GM23338 (cell line): ENCODE measurements at regions not wholly inside any gene's neighbourhood (a gene's known extent, or its start where the extent isn't known, plus 50 kb on each side); places are given as distances from the start of the nearest gene placed in this dataset.

Source experiments
- CREB1 ChIP-seq: fragments of 250-450 bp; sonication (Bioruptor Pico); IDR thresholded peaks from 2 replicates; pipeline ENCODE4 v1.5.0; 2020; ENCODE audit warnings: low read depth, mild to moderate bottlenecking, moderate library complexity
- EZH2 ChIP-seq: fragments of 200-600 bp; sonication (generic); IDR thresholded peaks from one replicate; pipeline ENCODE4 v1.8.0; 2017; ENCODE audit warnings: antibody characterized with exemption, mild to moderate bottlenecking, low read depth; ENCODE audit not compliant: unreplicated experiment
- EZH2phosphoT487 ChIP-seq: fragments of 200-600 bp; sonication (generic); IDR thresholded peaks from one replicate; pipeline ENCODE4 v1.8.1; 2018; ENCODE audit warnings: antibody characterized with exemption; ENCODE audit not compliant: unreplicated experiment
- JUNB ChIP-seq: IDR thresholded peaks from one replicate; pipeline ENCODE4 v1.6.1; 2016; ENCODE audit warnings: antibody characterized with exemption; ENCODE audit not compliant: unreplicated experiment
- NANOG ChIP-seq: IDR thresholded peaks from 2 replicates; pipeline ENCODE4 v1.6.1; 2016; ENCODE audit warnings: antibody characterized with exemption, borderline replicate concordance
- POLR2AphosphoS5 ChIP-seq: IDR thresholded peaks from 2 replicates; pipeline ENCODE4 v1.6.1; 2016; ENCODE audit warnings: antibody characterized with exemption, low read depth
- STAT1 ChIP-seq: IDR thresholded peaks from one replicate; pipeline ENCODE4 v1.6.1; 2016; ENCODE audit warnings: antibody characterized with exemption; ENCODE audit not compliant: unreplicated experiment
- TF ChIP-seq, protein P1 (sequence below), 2 experiments: fragments of 200-600 bp in 1 of 2; sonication (generic) in 1 of 2; conservative IDR thresholded peaks; 2 replicates each; pipeline versions ENCODE4 v1.5.1 to v1.6.1; 2016 to 2017; ENCODE audit warnings: antibody characterized with exemption in 2 of 2, low read depth in 2 of 2, mild to moderate bottlenecking in 2 of 2, moderate library complexity in 1 of 2
- TF ChIP-seq, protein P2 (sequence below): IDR thresholded peaks from one replicate; pipeline ENCODE4 v1.6.1; 2018; ENCODE audit warnings: antibody characterized with exemption; ENCODE audit not compliant: unreplicated experiment
- TF ChIP-seq, protein P3 (sequence below): IDR thresholded peaks from 2 replicates; pipeline ENCODE4 v1.6.1; 2016; ENCODE audit warnings: antibody characterized with exemption

DNA sequence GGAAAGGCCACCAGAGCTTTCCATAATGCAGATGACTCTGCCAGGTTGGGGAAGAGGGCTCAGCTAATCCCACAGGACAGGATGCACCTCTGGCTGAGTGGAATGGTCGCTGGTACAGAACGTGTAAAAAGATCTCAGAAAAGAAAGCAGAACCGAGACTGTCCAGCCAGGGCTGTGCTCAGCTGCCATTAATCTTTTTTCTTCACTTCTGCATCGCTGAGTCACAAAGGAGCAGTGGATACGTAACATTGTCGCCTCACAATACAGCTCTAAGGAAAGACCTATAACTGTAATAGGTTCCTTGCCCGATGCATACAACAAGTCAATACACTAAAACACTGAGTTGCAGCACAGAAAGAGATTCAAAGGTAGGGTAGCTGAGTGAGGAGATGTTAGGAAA is 354.2 kb downstream of the EN1 start:
- TF ChIP-seq, protein P1, sequence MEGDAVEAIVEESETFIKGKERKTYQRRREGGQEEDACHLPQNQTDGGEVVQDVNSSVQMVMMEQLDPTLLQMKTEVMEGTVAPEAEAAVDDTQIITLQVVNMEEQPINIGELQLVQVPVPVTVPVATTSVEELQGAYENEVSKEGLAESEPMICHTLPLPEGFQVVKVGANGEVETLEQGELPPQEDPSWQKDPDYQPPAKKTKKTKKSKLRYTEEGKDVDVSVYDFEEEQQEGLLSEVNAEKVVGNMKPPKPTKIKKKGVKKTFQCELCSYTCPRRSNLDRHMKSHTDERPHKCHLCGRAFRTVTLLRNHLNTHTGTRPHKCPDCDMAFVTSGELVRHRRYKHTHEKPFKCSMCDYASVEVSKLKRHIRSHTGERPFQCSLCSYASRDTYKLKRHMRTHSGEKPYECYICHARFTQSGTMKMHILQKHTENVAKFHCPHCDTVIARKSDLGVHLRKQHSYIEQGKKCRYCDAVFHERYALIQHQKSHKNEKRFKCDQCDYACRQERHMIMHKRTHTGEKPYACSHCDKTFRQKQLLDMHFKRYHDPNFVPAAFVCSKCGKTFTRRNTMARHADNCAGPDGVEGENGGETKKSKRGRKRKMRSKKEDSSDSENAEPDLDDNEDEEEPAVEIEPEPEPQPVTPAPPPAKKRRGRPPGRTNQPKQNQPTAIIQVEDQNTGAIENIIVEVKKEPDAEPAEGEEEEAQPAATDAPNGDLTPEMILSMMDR (conservative IDR thresholded peaks at IDR 0.05; ENCODE audit: low read depth in 2 of 2) = no peak
- TF ChIP-seq, protein P2, sequence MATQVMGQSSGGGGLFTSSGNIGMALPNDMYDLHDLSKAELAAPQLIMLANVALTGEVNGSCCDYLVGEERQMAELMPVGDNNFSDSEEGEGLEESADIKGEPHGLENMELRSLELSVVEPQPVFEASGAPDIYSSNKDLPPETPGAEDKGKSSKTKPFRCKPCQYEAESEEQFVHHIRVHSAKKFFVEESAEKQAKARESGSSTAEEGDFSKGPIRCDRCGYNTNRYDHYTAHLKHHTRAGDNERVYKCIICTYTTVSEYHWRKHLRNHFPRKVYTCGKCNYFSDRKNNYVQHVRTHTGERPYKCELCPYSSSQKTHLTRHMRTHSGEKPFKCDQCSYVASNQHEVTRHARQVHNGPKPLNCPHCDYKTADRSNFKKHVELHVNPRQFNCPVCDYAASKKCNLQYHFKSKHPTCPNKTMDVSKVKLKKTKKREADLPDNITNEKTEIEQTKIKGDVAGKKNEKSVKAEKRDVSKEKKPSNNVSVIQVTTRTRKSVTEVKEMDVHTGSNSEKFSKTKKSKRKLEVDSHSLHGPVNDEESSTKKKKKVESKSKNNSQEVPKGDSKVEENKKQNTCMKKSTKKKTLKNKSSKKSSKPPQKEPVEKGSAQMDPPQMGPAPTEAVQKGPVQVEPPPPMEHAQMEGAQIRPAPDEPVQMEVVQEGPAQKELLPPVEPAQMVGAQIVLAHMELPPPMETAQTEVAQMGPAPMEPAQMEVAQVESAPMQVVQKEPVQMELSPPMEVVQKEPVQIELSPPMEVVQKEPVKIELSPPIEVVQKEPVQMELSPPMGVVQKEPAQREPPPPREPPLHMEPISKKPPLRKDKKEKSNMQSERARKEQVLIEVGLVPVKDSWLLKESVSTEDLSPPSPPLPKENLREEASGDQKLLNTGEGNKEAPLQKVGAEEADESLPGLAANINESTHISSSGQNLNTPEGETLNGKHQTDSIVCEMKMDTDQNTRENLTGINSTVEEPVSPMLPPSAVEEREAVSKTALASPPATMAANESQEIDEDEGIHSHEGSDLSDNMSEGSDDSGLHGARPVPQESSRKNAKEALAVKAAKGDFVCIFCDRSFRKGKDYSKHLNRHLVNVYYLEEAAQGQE = no peak
- TF ChIP-seq EZH2phosphoT487 (no peak), CREB1 (CRISPR knock-in tag) (no peak), POLR2AphosphoS5 (no peak), EZH2 (no peak), JUNB (no peak), NANOG (no peak), STAT1 (no peak)
- TF ChIP-seq, protein P3, sequence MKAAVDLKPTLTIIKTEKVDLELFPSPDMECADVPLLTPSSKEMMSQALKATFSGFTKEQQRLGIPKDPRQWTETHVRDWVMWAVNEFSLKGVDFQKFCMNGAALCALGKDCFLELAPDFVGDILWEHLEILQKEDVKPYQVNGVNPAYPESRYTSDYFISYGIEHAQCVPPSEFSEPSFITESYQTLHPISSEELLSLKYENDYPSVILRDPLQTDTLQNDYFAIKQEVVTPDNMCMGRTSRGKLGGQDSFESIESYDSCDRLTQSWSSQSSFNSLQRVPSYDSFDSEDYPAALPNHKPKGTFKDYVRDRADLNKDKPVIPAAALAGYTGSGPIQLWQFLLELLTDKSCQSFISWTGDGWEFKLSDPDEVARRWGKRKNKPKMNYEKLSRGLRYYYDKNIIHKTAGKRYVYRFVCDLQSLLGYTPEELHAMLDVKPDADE = no peak
